Stimulated activated CD4-positive, alpha-beta T cell treated with anti-CD3 and anti-CD28 coated beads, Interleukin-1b, Interleukin-23, amount 100 ng/mL, for 24 hours (primary cell): ENCODE measurements at regions not wholly inside any gene's neighbourhood (a gene's known extent, or its start where the extent isn't known, plus 50 kb on each side); places are given as distances from the start of the nearest gene placed in this dataset.
"Not testable (repeated sequence)": the region's sequence is repeated elsewhere in the genome, so short reads cannot be mapped to it uniquely, and the experiment has no call there.

Source experiments
- DNase-seq, 4 experiments: peaks; one replicate each; pipeline ENCODE4 v3.0.0-alpha.2; 2020; ENCODE audit warnings: low read depth in 4 of 4, low spot score in 1 of 4

DNA sequence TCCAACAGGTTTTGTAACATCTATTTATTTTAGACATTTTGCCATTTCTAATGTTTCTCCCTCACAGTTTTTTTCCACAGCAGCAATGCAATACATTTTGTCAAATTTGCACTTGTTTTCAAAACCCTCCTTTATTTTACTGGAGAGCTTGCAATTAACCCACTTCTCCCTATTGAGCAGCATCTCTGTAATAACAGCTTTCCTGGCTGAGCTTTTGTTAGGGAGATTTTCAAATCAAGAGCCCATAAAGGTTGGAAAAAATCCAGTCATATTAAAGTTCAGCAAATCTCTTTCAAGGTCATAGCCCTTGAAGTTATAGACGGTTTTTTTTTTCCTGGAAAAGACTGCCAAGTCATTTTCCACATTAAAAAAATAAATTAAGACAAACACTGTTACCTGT lies 450.6 kb upstream of the TENM3 start:
- no peak for DNase-seq

- DNase-seq, result no peak
These were observed 450.1 kb upstream of the TENM3 start for GRCh38 chr4:181793096-181793495.

DNA sequence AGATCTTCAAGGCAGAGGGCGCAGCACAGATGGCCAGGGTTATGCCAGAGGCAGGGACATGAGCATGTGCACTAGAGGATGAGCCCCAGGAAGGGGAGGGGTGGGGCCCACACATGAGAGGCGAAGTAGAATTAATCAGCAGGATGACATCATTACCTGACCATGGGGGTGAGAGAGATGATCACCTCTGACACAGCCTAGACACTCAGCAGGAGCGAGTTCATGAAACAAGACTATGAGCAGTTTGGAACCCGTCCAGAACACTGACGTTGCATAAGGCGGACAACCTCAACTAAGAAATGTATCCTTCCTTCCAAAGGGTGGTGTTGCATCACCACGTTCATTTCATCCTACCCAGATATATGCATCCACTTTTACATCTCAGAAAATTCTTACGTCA lies 446.7 kb upstream of the TENM3 start:
- no peak for DNase-seq

GRCh38 chr4:181798536-181798935 lies 444.7 kb upstream of the TENM3 start:
- DNase-seq, result no peak

DNA sequence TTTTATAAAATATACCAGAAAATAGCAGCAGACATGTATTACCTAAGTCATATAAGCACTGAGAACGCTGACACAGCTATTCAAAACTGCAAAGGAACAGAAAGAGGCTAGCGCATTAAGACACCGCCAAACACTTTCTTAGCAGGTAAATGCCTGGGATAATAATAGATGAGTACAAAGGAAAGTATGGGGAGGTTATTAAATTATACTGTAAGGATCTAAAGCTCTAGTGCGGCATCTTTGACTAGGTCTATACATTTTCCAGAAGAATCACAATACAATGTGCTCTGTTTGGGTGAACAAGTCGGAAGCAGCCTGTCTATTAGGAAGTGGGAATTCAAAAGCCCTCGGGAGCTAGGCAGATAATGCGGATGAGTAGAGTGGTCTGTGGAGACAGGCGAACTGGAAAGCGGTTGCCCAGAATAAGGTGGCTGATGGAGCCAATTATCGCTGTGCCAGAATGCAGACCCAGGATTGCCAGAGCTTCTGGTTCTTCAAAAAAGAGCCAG lies 443.6 kb upstream of the TENM3 start:
- DNase-seq, result no peak

DNA sequence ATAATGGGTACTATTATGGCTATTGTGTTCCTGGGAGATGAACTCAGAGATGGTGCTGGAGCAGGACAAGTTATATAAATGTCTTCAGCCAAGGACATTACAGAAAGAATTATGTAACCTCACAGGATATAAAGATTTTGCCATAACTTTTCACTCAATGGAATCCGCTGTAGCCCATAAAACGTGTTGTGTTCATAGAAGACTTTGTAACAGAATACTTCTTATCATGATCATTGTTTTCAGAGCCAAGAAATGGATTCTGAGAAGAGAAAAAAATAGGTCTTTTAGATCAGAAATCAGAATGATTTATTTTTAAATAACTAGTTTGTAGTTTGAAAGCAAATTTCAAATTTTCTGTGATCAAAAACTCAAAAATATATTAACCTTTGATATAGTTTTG lies 441.0 kb upstream of the TENM3 start:
- no peak for DNase-seq

- no peak for DNase-seq
These were observed 435.4 kb upstream of the TENM3 start for GRCh38 chr4:181807771-181808170.

DNA sequence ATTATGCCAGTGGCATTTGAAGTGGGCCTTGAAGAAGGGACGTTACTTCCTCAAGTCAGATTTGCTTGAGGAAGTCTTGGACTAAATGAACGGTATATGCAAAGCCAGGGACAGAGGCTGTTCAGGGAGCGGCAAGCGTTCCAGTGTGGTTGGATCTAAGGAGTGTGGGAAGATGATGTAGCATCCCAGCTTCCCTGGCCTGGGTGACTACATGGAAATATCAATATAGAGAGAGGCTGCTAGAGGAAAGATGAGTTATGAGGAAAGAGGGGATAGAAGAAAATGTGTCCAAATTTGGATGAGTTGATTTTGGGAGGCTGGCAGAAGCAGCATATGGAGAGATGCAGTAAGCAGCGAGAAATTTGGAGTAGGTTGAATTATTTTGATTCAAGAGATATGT lies 432.5 kb upstream of the TENM3 start:
- DNase-seq, result no peak

- DNase-seq, result not testable (repeated sequence)
These were observed 431.7 kb upstream of the TENM3 start for GRCh38 chr4:181811550-181811949.

GRCh38 chr4:181819946-181820345 lies 423.3 kb upstream of the TENM3 start:
- no peak for DNase-seq

- DNase-seq, result no peak
These were observed 422.6 kb upstream of the TENM3 start for GRCh38 chr4:181820553-181820952.

DNA sequence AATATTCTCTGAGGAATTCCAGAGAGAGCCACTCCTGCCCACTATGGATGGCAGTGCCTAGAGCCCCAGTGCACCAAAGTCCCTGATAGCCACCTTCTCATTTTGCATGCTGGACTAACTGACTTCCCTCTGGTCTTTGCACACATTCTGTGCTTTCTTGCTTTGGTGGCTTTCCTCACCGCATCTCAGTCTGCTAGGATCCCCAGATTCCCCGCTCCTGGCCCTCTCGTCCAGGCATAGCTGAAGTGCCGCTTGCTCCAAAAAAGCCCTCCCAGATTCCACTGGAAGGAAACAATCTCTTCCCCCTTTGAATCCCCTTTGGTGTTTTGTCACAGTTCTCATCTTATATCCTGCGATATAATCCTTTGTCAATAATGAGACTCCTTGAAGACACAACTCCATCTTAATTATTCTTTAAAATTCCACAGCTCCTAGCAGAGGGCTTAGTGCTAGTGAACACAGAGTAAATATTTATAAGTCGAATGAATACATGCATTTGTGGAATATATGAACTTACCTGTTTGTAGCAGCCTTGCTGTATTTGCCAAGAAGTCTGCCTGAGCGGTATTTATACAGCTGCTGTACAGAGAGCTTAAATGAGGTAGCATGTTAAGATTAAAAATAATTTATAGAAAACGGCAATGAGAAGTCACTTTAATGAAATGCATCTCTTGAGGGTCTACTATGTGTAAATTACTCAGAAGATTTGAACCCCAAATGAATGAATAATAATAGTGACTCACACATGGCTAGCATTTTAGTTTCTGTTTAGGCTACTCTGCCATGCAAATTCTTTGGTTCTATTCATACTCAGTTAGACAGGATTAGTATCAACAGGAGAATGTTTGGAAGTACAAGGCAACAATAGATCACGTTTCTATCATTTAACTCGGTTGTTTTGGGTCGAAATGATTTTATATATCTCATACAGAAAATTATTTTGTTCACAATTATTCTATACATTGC lies 421.9 kb upstream of the TENM3 start:
- no peak for DNase-seq

- no peak for DNase-seq
These were observed 421.2 kb upstream of the TENM3 start for GRCh38 chr4:181822005-181822375.

- DNase-seq, result no peak
These were observed 420.0 kb upstream of the TENM3 start for GRCh38 chr4:181823183-181823582.

GRCh38 chr4:181823645-181824044 lies 419.6 kb upstream of the TENM3 start:
- DNase-seq, result no peak

GRCh38 chr4:181825564-181825963 lies 417.6 kb upstream of the TENM3 start:
- DNase-seq, result no peak

- no peak for DNase-seq
These were observed 416.0 kb upstream of the TENM3 start for GRCh38 chr4:181827246-181827645.

- DNase-seq, result no peak
These were observed 412.7 kb upstream of the TENM3 start for GRCh38 chr4:181830404-181831035.

DNA sequence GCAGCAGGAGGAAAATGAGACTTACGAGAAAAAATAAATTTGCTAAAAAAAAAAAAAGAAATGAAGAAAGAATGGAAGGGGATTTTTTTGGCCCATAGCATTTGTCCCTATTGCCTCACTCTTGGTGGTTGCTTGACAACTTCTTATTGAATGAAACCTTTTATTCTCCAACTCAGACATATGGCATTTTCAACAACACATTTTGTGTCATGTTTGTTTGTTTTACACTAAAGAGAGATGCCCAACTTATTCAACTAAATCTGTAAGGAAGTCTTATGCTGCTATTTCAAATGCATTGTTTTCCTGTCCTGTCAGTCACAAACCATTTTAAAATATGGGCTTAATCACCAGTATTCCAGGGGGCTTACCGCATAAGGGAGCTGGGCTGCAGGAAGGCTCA lies 409.1 kb upstream of the TENM3 start:
- no peak for DNase-seq

GRCh38 chr4:181835348-181835747 lies 407.9 kb upstream of the TENM3 start:
- no peak for DNase-seq

- DNase-seq, result no peak
These were observed 404.9 kb upstream of the TENM3 start for GRCh38 chr4:181838253-181838652.

GRCh38 chr4:181843797-181844196 lies 399.4 kb upstream of the TENM3 start:
- not testable (repeated sequence) for DNase-seq
